ENCODE measurements at regions not wholly inside any gene's neighbourhood (a gene's known extent, or its start where the extent isn't known, plus 50 kb on each side); places are given as distances from the start of the nearest gene placed in this dataset.

DNA sequence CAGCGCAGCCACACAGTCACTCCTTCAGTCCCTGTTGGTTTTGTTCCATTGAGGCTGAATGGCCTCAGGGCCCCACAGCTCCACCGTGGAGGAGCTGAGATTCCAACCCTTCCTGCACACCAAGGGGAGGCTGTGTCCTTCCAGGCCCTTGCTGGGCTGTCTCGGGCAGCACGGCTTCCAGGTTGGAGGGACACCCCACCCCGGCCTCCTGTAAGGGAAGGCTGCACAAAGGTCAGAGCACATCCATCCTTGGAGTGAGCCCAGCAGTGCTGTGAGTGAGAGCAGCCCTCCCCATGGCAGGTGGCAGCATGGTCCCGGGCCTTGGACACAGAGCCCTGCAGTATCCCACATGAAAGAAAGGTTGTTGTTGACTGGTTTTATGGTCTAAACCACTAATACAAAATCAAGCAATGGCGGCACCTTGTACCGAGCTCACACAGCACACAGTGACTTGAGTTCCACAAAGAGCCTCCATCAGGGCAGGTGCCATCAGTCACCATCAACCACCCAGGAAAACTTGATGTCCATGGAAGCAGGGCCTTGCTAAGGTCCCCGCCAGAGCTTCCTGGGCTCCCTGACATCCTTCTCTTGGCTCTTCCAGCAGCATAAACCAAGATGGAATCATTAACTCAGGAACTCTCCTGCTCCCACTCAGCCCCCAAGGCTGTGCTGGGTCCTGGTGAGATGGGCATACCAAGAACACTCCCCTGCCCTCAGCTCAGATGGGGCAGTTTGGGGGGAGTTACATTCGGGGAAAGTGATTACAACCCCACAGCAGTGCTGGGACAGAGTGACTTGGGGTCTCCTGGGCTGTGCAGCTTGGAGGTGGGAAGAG lies 1500.4 kb downstream of the TBC1D22A start:
- TF ChIP-seq POU2F2 (IDR thresholded peaks at IDR 0.05; ENCODE audit: low read depth, low read length) = no peak
- TF ChIP-seq POLR2A (IDR thresholded peaks at IDR 0.05; ENCODE audit: low read depth, low read length) = no peak
- no peak for TF ChIP-seq PAX5 (IDR thresholded peaks at IDR 0.05; ENCODE audit: insufficient read depth, low read length, severe bottlenecking)

Data from GM12891 (cell line).